ELR (cell line): ENCODE measurements at regions not wholly inside any gene's neighbourhood (a gene's known extent, or its start where the extent isn't known, plus 50 kb on each side); places are given as distances from the start of the nearest gene placed in this dataset.

Experiments used
- DNase-seq: peaks from one replicate; pipeline ENCODE4 v3.0.0-alpha.2; 2015; ENCODE audit warnings: low read depth

DNA sequence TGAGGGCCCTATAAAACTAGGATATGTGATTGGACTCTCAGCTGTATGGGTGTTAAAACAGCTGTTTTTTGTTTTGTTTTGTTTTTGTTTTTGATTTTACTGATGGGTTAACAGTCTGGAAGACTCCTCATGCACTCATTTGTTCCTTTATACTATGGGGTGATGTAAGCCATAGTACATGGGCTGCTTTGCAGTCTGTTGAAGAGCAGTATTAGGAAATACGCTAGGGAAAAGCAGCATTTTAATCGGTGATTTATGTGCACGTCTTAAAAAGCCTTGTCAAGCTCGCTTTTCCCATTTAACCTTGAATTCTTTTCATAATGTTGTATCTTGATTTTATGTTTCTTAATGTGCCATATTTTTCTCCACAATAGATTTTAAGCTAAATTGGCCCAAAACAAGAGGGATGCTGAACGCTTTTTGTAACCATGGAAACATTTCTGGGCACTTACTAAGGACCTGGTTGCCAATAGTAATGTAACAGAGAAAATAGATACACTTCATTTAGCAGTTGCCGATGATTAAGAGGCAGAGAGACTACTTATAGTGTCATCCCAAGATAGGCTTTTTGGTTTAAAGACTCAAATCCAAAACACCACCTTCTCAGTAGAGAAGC, 244.0 kb downstream of the SNAPC1 start:
- no peak for DNase-seq

DNA sequence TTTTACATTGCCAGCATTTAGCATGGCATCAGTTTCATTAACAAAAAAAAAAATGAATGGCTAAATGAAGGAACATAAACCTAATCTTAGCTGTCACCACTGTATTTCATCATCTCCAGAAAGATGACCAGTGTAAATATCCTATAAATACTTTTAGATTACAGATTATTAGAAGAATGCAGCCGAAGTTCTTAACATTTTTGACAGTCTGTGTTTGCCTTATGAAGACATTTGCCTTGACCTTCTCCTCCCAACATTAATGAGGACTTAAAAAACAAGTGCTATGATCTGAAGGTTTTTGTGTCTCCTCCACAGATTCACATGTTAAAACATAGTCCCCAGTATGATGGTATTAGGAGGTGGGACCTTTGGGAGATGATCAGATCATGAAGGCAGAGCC, 253.0 kb downstream of the SNAPC1 start:
- DNase-seq: no peak

- DNase-seq: no peak
Measured at GRCh38 chr14:62015945-62016344, 253.7 kb downstream of the SNAPC1 start.

DNA sequence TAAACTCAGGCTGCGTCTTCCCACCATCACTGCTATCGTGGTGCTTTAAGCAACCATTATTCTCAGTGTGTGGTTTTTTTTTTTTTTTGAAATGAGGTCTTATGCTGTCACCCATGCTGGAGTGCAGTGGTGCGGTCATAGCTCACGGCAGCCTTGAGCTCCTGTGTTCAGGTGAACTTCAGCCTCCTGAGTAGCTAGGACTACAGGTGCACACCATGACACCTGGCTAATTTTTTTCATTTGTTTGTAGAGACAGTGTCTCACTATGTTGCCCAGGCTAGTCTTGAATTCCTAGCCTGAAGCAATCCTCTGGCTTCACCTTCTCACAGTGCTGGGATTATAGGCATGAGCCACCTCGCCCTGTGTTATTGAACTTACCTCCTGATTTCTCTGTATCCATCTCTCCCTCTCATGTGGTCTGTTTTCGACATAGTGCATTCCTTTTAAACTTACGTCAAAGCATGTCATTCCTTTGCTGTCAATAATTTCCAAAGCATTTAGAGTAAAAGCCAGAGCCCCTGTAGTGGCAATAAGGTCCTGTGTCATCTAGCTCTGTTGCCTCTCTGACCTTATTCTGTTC, 255.5 kb downstream of the SNAPC1 start:
- DNase-seq: no peak

DNA sequence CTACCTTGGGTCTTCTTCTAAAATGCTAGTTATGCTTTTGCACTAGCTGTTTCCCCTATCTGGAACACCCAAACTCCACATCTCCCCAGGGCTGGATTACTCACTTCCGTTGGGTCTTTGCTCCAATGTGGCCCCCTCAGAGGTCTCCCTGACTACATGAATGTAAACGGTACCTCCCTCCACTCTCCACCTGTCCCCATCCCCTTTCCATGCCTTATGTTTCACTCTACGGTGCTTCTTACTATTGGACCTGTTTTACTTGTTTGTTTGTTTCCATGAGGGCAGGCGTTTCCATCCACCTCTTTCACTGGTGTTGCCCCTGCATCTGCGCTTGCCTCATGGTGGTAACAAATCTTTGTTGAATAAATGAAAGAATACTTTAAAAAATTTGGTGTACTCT, 256.4 kb downstream of the SNAPC1 start:
- DNase-seq: no peak

DNA sequence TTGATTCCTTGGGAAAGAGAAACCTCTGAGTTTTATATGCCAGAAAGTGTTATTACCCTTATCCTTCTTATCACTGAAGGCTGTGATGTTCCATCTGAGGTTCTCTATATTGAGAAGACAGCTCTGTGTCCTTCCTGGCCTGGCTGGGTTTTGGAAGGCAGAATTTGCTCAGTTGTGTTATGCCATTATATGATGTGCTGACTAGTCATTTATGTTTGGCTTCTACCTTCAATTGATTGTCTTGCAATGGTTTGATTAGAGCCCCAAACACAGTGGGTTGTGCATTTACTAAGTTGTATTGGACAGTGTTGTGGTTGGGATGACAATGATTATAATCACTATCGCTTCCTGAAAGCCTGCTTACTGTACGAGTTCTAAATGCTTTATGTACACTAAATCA, 265.7 kb downstream of the SNAPC1 start:
- DNase-seq: no peak

DNA sequence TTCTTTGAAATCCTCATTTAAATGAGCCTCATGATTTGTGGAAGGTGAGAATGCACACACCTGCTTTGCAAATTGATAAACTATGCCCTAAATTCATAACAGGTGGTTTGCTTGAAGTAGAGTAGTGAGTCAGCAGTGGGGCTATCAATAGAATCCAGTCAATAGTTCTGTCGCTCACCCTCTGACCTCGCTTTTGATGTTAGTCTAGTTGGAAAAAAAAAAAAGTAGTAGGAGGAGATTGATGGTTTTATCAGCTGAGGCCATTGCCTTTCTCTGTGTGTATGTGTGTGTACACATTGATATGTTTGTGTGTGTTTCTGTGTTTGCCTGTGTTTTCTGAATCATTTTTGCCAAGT, 267.3 kb downstream of the SNAPC1 start:
- DNase-seq: no peak

DNA sequence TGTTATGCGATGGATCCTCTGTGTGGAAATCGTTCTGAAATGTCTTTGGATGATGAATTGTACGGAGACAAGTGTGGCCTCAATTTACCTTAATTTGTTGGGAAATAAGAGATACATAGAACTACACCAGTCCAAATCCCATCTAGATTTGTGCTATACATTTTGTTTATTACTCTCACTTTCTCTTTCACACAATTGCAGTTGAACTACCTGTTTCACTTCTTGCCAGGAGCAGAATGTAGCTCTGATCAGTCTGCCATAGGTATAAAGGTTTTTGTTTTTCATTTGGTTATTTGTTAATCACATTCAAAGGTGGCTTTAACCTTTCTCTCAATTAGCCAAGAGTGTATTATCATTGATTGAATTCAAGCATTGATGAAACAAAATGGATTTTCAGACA, 268.2 kb downstream of the SNAPC1 start:
- no peak for DNase-seq

- peak; percentile 36 for DNase-seq
Measured at GRCh38 chr14:62031504-62031903, 269.3 kb downstream of the SNAPC1 start.

DNA sequence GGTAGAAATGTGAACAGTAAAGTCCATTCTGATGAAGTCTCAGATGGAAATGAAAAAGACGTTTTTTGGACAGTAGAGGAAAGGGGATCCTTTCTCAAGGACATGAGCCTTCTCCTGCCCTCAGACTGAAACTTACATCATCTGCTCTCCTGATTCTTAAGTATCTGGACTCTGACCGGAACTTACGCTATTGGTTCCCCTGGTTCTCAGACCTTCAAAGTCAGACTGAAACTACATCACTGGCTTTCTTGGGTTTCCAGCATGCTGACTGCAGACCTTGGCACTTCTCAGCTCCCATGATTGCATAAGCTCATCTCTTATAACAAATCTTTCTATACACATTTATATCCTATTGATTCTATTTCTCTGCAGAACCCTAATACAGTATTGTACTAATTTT, 291.0 kb downstream of the SNAPC1 start:
- no peak for DNase-seq

- DNase-seq: no peak
Measured at GRCh38 chr14:62056789-62057188, 294.6 kb downstream of the SNAPC1 start.

- DNase-seq: no peak
Measured at GRCh38 chr14:62062645-62063044, 300.4 kb downstream of the SNAPC1 start.

DNA sequence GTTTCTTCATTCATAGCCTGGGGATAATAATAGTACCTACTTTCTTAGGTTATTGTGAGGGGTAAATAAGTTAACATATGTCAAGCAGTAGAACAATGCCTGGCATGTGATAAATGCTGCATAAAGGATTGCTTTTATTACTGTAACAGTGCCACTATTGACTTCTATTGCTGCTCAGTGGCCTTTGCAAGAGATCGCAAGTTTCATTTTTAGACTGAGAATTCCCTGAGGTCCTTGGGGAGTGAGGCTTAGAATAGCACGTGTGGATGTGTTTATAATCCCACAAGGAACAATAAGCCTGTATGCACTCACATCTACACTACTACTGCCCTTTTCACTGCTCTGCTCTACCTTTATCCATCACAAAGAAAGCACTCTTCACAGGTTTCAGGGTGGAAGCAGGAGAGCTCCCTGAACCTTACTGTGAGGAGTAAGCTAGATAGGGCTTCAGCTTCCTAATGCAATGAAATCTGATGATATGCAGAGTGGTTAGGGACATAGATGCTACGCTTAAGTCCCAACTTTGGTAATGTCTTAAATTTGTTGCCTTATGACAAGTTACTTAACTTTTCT, 302.6 kb downstream of the SNAPC1 start:
- DNase-seq: no peak

DNA sequence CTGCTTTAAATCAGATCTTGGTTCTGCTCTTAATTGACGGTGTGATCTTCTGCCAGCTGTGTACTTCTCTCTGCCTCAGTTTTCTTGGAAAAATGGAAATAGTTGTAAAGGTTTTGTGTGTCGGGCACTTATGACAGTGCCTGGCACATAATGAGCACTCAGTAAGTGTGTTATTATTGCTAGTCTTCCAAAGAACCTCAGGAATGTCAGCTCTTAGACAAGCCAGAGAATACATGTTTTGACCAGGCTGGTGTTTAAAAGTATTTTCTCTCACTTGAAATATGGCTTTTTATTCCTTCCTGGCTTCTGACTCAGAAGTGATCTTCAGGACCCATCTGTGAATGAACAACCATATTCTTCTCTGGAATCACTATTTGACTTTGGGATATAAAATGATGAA, 304.1 kb downstream of the SNAPC1 start:
- no peak for DNase-seq

GRCh38 chr14:62071039-62071438, 308.8 kb downstream of the SNAPC1 start:
- DNase-seq: no peak

GRCh38 chr14:62076368-62076767, 314.1 kb downstream of the SNAPC1 start:
- DNase-seq: no peak

DNA sequence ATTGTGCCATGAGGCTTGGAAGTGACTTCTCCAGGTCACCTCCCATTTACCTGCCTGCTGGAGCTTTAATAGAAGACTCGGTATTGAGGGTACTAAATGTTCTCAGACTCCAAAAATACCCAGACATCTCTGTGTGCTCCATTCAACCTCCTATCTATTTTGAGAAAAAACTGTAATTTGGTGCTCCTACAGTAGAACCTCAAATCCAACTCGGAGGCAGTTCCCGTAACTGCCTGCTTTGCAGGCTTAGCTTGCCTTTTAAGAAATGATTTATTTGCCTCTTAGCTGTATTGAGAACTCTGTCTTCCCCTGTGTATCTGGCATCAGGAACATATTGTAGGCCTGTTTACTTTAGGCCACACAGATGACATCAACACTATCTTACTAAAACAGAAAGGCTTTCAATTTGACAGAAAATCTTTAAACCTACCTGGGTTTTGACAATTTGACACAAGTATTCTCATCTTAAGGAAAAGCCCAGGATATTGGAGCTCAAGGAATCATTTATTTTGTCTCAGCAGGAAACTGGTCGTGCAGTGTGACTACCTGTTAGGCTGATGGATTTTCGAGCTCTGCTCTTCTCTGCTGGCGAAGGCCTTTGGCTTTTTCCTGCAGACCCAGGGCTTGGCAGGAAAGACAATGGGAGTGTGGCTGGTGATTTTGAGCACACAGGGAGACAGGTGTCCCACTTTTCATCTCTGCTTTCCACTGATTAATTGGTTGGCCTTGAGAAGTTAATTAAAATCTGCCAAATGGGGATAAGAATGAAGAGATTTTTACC, 314.8 kb downstream of the SNAPC1 start:
- DNase-seq: no peak

DNA sequence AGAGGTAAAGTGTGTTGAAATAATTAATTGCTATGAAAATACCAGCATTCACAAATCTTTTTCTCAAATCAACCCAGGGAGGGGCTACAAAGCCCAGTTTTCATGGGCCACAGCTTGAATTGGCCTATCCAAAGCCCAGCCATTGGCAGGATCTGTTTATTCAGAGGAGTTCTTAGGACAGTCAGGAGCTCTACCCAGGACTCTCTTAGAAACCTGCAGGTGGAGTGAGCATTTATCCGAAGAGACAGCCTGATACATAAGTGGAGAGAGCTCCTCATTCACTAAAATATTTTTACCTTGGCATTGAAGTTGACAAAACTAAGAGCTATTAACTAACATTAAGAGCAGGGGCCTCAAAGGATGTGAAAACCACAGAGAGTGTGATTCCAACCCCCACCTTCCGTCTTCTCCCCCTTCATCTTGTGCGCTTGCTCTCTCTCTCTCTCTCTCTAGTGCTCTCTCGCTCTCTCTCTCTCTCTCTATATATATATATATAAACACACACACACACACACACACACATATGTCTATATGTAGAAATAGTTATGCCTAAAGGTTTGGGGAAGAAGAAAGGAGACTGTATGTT, 315.5 kb downstream of the SNAPC1 start:
- no peak for DNase-seq

DNA sequence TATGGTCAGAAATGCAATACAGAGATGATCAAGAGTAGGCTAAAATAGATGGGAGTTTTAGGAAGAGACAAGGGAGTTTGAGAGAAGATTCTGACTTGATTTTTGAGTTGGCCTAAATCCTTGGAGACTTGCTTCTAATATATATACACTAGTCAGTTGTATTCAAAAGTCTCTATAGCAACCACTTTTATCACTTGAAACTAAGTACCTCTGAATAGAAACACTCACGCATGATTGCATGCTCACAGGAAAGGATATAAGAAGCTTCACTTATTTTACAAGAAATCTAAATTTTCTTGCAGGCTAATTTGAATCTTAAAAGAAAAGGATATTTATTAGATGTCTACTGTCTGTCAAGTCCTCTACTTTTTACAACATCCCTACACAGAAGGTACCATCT, 316.8 kb downstream of the SNAPC1 start:
- no peak for DNase-seq

GRCh38 chr14:62081012-62081612, 318.9 kb downstream of the SNAPC1 start:
- DNase-seq: no peak

DNA sequence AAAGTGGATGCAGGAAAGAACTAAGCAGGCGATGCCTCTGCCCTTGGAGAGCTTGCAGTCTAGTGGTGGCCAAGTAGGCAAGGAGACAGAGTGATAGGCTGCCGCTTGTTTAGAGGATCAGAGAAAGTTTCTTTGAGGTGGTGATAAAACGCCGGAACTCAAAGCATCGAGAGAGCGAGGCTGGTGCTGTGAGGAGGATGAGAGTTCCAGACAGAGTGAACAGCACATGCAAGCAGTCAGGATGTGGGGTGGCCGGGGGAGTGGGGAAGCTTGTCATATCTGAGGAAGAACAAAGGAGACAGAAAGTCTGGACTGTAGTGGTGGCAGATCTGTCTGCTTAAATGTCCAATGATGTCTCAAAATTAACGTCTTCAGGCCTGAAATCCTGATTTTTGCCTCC, 319.7 kb downstream of the SNAPC1 start:
- no peak for DNase-seq

DNA sequence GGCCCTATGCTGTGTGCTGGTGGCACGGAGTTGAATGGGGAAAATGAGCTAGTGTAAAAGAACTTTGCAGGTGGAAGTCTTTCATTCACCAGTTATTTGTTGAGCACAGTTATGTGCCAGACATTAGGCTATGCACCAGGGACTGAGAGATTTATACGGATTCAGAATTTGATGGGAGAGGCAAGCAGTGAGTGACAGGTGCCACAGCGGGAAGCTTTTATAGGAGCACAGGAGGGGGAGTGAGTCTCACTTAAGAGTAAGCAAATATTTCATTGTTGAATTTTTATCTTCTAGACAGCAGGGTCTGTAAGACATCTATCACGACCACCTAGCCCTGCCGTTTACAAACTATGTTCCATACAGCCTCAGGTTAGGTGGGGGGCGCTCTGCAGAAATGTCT, 320.6 kb downstream of the SNAPC1 start:
- no peak for DNase-seq

DNA sequence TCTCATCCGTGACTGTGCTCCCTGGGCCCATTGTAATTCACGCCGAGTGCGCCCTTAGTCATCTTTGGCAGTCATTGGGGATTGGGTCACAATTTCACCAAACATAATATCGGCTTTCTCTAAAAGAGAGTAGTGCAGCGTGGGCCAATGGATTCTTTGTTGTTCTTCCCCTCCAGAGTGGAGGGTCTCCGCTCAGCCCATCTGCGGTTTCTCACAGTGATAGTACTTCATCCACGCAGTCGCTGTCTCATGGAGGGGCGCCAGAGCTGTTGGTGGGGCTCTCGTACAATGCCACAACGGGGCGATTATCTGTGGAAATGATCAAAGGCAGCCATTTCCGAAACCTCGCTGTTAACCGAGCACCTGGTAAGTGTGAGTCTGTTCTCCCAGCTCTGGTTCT, 321.8 kb downstream of the SNAPC1 start:
- DNase-seq: no peak
